ENCODE measurements at regions not wholly inside any gene's neighbourhood (a gene's known extent, or its start where the extent isn't known, plus 50 kb on each side); places are given as distances from the start of the nearest gene placed in this dataset.

DNA sequence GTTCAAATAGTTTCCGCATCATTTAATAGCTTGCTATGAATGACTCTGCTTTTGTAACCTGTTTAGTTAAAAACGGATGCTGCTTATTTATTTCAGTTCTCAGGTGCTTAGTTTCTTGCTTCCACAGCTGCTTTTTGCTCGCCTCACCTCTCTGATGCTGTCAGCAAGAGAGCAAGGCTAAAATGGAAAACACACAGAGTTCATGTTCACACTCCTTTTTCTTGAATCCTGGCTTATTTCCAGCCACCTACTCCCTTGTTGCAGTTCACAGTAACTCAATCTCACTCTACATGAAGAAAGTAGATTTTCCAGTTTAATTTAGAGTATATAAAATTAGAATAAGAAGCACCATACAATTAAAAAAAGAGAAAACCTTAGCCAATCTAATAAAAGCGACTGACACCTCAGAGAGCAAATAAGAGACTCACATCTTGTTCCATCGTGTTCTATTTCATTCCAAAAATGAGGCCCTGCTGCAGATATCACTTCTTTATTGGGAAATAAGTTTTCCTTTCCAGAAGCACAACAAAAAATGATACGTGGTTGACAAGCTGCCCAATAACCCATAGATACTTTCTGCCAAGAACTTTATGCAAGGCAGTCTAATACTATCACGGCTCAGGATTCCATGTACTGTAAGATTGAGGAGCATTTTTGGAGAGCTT is 326.1 kb upstream of the SLITRK1 start:
- ATAC-seq: no peak
- Mint-ChIP-seq H3K4me1 (no peaks in the 10 kb centered on the region), H3K4me3 (no peak overlapping the region)

DNA sequence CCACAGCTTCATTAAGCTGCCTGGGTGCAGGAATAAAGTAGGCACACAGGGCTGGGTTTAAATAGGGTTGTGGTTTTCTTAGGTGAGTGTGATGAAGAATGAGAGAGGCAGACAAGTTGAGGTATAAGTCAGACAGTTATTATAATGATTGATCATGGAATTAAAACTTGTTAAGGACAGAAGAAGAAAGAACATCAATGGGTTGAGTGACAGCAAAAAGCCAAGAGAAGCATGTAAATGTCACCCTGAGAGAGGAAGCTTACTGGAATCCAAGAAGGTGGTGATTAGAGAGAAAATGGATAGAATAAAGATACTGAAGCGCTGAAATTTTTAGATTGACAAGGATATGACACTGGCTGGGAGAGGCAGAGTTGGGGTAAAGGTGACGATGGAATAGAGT is 325.2 kb upstream of the SLITRK1 start:
- no peaks in the 10 kb centered on the region for H3K27me3 Mint-ChIP-seq
- H3K4me1 Mint-ChIP-seq: no peaks in the 10 kb centered on the region
- H3K9me3 Mint-ChIP-seq: no peaks in the 10 kb centered on the region
- ATAC-seq: no peak
- no peaks in the 10 kb centered on the region for H3K36me3 Mint-ChIP-seq (ENCODE audit: low read depth)
- H3K4me3 Mint-ChIP-seq: no peak overlapping the region
- H3K27ac Mint-ChIP-seq: no peak overlapping the region
- DNase-seq: no peak

More for the DNA sequence above, 326.1 kb upstream of the SLITRK1 start:
- Mint-ChIP-seq H3K36me3 (ENCODE audit: low read depth) (no peaks in the 10 kb centered on the region), H3K27ac (no peak overlapping the region), H3K9me3 (no peaks in the 10 kb centered on the region), H3K27me3 (no peaks in the 10 kb centered on the region)
- DNase-seq: no peak

DNA sequence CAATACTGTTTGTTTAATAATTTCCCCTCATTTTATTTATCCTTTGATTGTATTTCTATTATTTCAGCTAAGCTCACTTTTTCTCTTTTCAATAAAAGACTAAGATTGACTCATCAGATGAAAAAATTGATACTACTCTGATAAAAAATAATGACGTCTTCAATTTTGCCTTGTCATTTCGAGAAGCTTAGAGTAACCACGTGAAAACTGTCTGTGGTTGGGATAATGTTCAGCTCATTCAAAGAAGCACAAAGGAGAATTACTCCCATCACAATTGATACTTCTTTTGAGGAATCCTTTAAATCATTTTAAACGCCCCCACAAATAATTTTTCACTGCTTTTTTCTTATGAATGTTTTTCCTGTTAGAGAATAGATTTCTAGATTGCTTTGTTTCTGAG is 318.7 kb upstream of the SLITRK1 start:
- H3K36me3 Mint-ChIP-seq (ENCODE audit: low read depth): no peaks in the 10 kb centered on the region
- H3K27ac Mint-ChIP-seq: no peak overlapping the region
- no peak overlapping the region for H3K4me3 Mint-ChIP-seq
- no peak for ATAC-seq
- no peaks in the 10 kb centered on the region for H3K27me3 Mint-ChIP-seq
- no peak for DNase-seq
- H3K9me3 Mint-ChIP-seq: no peaks in the 10 kb centered on the region
- no peaks in the 10 kb centered on the region for H3K4me1 Mint-ChIP-seq

DNA sequence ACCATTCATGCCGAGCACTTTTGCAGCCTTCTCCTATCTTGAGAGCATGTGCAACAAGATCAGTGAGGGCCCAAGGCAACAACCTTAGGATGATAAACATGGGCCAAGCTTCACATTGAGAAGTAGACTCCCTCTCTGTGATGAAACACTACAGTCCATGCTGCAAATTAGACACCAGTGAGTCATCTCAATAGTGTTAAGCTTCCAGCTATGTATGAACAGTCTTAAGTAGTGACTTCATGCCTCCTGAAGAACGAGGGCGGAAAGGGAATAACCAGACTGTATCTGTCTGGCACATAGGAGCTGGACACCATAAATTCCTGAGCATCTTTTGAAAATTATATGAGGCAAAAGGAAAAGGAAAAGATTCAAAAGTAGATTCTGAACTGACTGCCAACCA is 309.9 kb upstream of the SLITRK1 start:
- no peak overlapping the region for H3K4me3 Mint-ChIP-seq

DNA sequence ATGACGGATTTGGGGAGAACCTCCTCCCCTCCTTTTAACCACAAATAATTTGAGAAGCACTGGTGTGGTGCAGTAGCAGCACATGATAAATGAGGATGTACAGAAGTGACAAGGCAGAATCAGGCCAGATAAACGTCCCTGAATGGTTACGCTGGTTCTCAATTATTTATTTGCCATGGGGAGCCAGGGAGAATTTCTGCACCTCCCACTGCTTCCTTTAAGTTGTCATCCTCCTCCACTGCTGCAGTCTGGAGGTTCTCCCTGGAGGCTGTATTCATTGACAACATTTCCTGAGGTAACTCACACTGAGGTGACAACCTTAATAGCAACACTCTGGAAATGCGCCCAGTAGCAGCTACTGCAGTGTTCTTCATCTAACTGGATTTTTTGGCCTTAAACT is 308.9 kb upstream of the SLITRK1 start:
- Mint-ChIP-seq H3K4me3 (no peak overlapping the region), H3K4me1 (no peaks in the 10 kb centered on the region), H3K36me3 (ENCODE audit: low read depth) (no peaks in the 10 kb centered on the region), H3K27ac (no peak overlapping the region), H3K27me3 (no peaks in the 10 kb centered on the region), H3K9me3 (no peaks in the 10 kb centered on the region)
- no peak for DNase-seq
- ATAC-seq: no peak

More for the DNA sequence above, 309.9 kb upstream of the SLITRK1 start:
- no peak for ATAC-seq
- Mint-ChIP-seq H3K27me3 (no peaks in the 10 kb centered on the region), H3K27ac (no peak overlapping the region), H3K4me1 (no peaks in the 10 kb centered on the region), H3K36me3 (ENCODE audit: low read depth) (no peaks in the 10 kb centered on the region), H3K9me3 (no peaks in the 10 kb centered on the region)
- DNase-seq: no peak

DNA sequence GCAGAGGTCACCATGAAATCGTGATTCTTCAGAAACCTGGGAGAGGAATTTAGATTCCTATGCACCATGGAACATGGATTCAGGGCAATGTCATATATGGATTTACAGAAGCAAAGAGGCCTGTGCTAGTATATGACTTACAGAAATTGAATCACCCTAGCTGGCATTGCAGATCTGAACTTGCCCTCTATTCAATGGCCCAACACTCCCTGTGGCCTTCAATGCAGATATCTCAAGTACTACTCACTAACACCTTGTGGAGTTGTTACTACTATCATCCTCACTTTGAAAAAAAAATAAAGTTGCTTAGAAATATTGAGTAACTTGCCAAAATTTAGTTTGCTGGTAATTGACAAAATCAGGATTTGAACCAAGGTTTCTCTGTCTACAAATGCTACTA is 305.4 kb upstream of the SLITRK1 start:
- no peak for DNase-seq
- Mint-ChIP-seq H3K4me3 (no peak overlapping the region), H3K27ac (no peak overlapping the region), H3K9me3 (no peaks in the 10 kb centered on the region), H3K36me3 (ENCODE audit: low read depth) (no peaks in the 10 kb centered on the region), H3K27me3 (no peaks in the 10 kb centered on the region), H3K4me1 (no peaks in the 10 kb centered on the region)
- ATAC-seq: no peak

DNA sequence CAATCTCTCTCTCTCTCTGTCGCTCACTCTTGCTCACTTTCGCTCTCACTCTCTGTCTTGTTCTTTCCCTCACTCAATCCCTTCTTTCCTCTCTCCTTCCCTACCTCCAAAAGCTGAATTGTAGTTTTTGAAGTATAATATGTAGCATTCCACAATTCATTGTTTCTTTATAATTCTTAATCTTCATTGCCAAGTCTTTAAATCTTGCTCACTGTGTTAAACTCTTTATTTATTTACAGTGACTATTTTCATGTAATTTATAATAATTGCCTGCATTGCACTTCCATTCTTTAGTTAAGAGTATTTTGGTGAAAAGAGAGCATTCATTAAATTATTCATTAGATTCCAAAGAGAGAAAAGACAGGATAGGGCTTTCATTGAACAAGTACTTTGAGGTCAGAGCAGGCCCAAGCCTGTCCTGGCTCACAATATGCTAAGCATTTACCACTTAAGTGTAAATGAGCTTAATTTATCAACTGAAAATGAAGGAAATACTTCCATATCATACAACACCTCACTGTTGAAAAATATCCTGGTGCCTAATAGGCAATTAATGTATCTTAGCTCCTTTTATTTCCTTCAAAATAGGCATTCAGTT is 257.4 kb upstream of the SLITRK1 start:
- no peaks in the 10 kb centered on the region for H3K27me3 Mint-ChIP-seq
- H3K4me1 Mint-ChIP-seq: peaks cover 21% of the 10 kb centered on the region
- peaks cover 3% of the 10 kb centered on the region for H3K9me3 Mint-ChIP-seq
- H3K4me3 Mint-ChIP-seq: no peak overlapping the region
- no peak for ATAC-seq
- no peak for DNase-seq
- no peak overlapping the region for H3K27ac Mint-ChIP-seq
- H3K36me3 Mint-ChIP-seq (ENCODE audit: low read depth): no peaks in the 10 kb centered on the region

DNA sequence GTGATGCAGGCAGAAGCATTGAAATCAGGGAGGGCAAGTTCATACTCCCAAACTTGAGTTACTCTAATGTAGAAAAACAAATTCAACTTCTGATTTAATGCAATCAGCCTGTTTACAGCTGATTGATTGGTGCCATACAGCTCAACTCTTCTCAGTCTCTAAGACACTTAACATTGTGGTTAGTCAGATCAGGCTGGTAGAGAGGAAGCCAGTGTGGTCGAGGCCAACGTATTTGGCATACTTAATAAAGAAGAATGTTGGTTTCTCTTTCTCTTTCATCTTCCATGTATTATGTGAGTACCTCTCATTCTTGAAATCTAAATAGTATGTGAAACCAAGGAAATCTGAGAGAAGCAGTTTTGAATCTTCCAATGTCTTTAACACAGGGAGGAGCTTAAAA is 255.0 kb upstream of the SLITRK1 start:
- Mint-ChIP-seq H3K4me3 (peak overlapping the region; percentile 49), H3K4me1 (peaks cover 21% of the 10 kb centered on the region), H3K36me3 (ENCODE audit: low read depth) (no peaks in the 10 kb centered on the region), H3K27me3 (no peaks in the 10 kb centered on the region), H3K9me3 (no peaks in the 10 kb centered on the region), H3K27ac (peak overlapping the region; percentile 12)
- DNase-seq (peak; percentile 25), ATAC-seq (peak; percentile 99)

DNA sequence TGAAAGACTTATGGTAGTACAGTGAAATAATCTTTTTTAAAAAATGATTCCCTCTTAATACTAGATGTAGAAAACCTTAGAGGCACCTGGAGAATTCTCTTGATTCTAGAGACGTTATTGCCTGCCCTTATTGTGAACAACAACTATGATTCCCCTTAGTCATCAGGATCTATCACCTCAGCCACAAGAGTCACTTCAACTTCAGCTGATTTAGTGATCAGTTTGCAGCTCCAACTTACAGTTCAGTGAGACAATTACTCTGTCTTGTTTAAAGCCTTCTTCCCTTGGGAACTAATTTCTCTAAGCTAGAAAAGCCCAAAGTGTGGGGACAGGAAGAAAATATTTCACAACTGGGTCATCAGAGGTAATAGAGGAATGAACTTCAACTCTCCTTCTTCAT is 254.3 kb upstream of the SLITRK1 start:
- Mint-ChIP-seq H3K36me3 (ENCODE audit: low read depth) (no peaks in the 10 kb centered on the region), H3K27ac (peak overlapping the region; percentile 65), H3K9me3 (no peaks in the 10 kb centered on the region), H3K4me3 (peak overlapping the region; percentile 16), H3K4me1 (peaks cover 21% of the 10 kb centered on the region), H3K27me3 (no peaks in the 10 kb centered on the region)
- peak; percentile 38 for ATAC-seq
- no peak for DNase-seq

DNA sequence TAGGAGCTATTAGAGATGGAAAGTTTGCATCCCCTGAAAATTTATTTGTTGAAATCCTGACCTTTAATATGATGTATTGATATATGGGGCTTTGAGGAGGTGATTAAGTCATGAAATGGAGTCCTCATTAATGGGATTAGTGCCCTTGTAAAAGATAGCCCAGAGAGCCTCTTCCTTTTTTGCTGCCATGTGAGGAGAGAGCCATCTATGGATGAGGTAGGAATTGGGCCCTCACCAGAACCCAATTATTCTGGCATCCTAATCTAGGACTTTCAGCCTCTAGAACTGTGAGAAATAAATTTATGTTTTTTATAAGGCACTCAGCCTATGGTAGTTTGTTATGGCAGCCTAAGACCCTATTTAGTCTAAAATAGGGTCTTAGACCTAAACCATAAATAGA is 250.2 kb upstream of the SLITRK1 start:
- no peaks in the 10 kb centered on the region for H3K27me3 Mint-ChIP-seq
- DNase-seq (no peak), ATAC-seq (no peak)
- H3K9me3 Mint-ChIP-seq: no peaks in the 10 kb centered on the region
- no peak overlapping the region for H3K4me3 Mint-ChIP-seq
- no peak overlapping the region for H3K27ac Mint-ChIP-seq
- peaks cover 19% of the 10 kb centered on the region for H3K4me1 Mint-ChIP-seq
- H3K36me3 Mint-ChIP-seq (ENCODE audit: low read depth): no peaks in the 10 kb centered on the region

DNA sequence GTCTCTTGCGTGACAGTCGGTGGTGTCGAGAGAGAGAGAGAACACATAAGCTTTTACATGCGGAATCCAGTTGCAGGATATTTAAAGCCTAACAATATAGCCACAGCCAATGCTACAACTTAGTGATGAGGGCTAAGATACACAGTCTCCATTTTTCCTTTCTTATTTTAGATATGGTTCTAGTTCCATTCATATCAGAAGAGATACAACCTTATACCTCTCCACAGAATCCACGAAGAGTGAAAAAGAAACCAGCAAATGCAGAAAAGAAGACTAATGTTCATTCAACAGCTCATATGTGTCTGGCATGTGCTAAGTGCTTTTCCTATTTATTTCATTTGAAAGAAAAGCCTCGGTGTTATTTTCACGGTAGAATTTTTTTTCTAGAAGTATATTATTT is 249.0 kb upstream of the SLITRK1 start:
- Mint-ChIP-seq H3K27me3 (no peaks in the 10 kb centered on the region), H3K4me3 (no peak overlapping the region), H3K27ac (no peak overlapping the region), H3K36me3 (ENCODE audit: low read depth) (no peaks in the 10 kb centered on the region), H3K4me1 (peaks cover 10% of the 10 kb centered on the region), H3K9me3 (no peaks in the 10 kb centered on the region)
- ATAC-seq (peak; percentile 26), DNase-seq (no peak)

DNA sequence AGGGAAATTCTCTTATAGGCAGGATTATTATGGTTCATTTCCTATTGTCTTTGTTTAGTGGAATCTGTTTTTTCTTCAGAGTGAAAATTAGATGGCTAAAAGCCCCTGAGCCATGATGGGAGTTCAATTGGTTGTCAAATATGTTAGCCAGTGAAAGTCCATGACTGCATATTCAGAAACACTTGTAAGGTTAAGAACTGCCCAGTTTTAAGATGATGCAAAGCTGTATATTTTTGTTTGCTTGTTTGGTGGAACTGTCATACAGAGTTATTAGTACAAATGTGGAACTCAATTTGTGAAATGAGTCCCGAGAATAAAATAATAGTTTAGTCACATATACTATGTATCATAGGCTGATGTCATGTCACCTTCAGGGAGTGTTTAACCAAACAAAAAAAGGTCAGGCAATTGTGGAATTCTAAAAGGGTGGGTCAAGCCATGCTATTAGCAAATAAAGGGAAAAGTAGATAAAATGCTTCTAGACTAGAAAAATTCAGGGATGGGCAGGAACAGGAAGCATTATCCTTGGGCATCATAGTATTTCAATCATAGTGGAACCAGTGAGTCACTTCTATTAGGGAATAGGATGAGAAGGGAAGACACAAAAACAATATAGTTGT is 248.3 kb upstream of the SLITRK1 start:
- H3K4me1 Mint-ChIP-seq: peaks cover 6% of the 10 kb centered on the region
- H3K27ac Mint-ChIP-seq: no peak overlapping the region
- no peaks in the 10 kb centered on the region for H3K27me3 Mint-ChIP-seq
- H3K4me3 Mint-ChIP-seq: no peak overlapping the region
- no peaks in the 10 kb centered on the region for H3K36me3 Mint-ChIP-seq (ENCODE audit: low read depth)
- DNase-seq (no peak), ATAC-seq (no peak)
- H3K9me3 Mint-ChIP-seq: no peaks in the 10 kb centered on the region

DNA sequence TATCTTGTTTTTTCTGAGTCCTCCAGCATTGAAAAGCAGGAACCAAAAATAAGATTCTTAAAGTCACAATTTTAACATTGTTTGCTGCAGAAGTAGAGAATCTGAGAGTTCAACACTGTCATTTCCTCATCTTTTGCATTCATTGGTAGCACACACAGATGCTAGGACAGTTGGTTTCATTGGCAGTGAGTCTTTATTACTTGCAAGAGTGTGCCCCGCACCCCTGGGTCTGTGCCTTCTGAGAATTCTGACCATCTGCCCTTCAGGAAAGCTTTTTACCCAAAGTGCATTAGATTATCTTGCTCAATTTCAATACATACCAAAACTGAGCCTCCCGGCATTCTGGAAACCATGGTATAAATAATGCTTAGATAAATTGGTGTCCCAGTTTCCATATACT is 247.7 kb upstream of the SLITRK1 start:
- Mint-ChIP-seq H3K27ac (no peak overlapping the region), H3K4me1 (peaks cover 6% of the 10 kb centered on the region), H3K4me3 (no peak overlapping the region), H3K9me3 (no peaks in the 10 kb centered on the region), H3K36me3 (ENCODE audit: low read depth) (no peaks in the 10 kb centered on the region), H3K27me3 (no peaks in the 10 kb centered on the region)
- DNase-seq: no peak
- ATAC-seq: no peak

DNA sequence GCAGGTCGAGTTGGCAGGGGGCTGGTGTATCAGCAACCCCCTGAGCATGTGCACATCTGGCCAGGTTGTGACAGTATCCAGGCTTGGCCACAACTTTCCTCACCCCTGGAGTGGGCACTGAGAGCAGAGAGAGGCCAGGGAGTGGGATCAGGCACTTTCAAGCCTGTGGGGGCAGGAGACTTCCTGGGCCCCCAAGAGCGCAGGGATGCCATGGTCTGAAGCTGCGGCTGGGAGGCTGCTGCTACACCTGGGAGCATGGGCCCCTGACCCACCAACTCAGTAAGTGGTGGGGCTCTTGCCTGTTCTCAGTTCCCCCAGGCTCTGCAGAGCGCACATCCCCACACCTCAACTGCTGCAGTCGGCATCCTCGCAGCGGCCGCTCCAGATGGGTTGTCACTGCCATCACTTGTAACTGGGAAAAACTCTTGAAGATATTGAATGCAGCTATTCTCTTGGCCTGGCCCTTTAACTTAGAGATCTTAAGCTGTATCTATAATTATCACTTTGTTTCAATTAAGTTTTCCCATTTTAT is 245.4 kb upstream of the SLITRK1 start:
- ATAC-seq: no peak
- Mint-ChIP-seq H3K27ac (no peak overlapping the region), H3K4me1 (peaks cover 6% of the 10 kb centered on the region), H3K27me3 (no peaks in the 10 kb centered on the region), H3K9me3 (no peaks in the 10 kb centered on the region), H3K36me3 (ENCODE audit: low read depth) (no peaks in the 10 kb centered on the region), H3K4me3 (no peak overlapping the region)
- DNase-seq: no peak

DNA sequence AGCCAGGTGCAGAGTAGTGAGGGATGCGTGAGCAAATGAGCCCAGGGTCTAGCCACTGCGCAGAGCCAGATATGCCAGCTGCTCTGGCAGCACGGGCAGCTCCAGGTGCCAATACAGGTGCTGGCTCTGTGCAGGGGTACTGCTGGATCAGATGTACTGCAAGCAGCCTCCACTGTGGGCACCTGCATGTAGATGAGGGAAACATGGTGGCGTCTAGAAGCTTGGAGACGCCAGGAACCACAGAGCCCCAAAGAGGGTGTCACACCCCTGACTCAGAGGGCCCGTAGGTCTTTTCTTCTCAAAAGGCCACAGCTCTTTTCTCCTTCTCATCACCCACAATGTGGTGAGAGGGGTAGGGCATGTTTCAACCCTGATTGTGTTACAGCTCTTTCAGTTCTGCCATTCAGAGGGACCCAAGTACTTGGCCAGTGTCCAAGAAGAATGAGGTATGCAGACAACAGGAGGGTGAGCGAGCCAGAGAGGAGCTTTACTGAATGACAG is 244.4 kb upstream of the SLITRK1 start:
- H3K9me3 Mint-ChIP-seq: no peaks in the 10 kb centered on the region
- no peaks in the 10 kb centered on the region for H3K36me3 Mint-ChIP-seq (ENCODE audit: low read depth)
- H3K4me1 Mint-ChIP-seq: peaks cover 6% of the 10 kb centered on the region
- DNase-seq (peak; percentile 11), ATAC-seq (peak; percentile 88)
- no peak overlapping the region for H3K27ac Mint-ChIP-seq
- no peaks in the 10 kb centered on the region for H3K27me3 Mint-ChIP-seq
- H3K4me3 Mint-ChIP-seq: no peak overlapping the region
